Smooth muscle cell (in vitro differentiated cells): ENCODE measurements at regions not wholly inside any gene's neighbourhood (a gene's known extent, or its start where the extent isn't known, plus 50 kb on each side); places are given as distances from the start of the nearest gene placed in this dataset.

Source experiments
- DNase-seq: peaks from one replicate; lab custom pipeline; 2025; ENCODE audit not compliant: unreplicated experiment; lab: John Stamatoyannopoulos, UW
- H2AFZ ChIP-seq: fragments of 200-600 bp; sonication (generic); 2 replicates; pipeline ENCODE4 v1.6.0; 2016; ENCODE audit warnings: antibody characterized with exemption, low read depth, mild to moderate bottlenecking
- H3F3A ChIP-seq: fragments of 200-600 bp; sonication (generic); 2 replicates; pipeline ENCODE4 v1.6.0; 2017; ENCODE audit warnings: antibody characterized with exemption, low read depth
- H3K27ac ChIP-seq: fragments of 200-600 bp; sonication (generic); 2 replicates; pipeline ENCODE4 v1.5.1; 2016; ENCODE audit warnings: low read depth, mild to moderate bottlenecking
- H3K27me3 ChIP-seq: fragments of 200-600 bp; sonication (generic); 2 replicates; pipeline ENCODE4 v1.6.1; 2016; ENCODE audit warnings: low read depth, mild to moderate bottlenecking
- H3K36me3 ChIP-seq: fragments of 200-600 bp; sonication (generic); 2 replicates; pipeline ENCODE4 v1.5.1; 2016; ENCODE audit warnings: low read depth
- H3K4me1 ChIP-seq: fragments of 200-600 bp; sonication (generic); 2 replicates; pipeline ENCODE4 v1.5.1; 2016; ENCODE audit warnings: low read depth
- H3K4me2 ChIP-seq: fragments of 200-600 bp; sonication (generic); 2 replicates; pipeline ENCODE4 v1.6.0; 2016; ENCODE audit warnings: mild to moderate bottlenecking
- H3K4me3 ChIP-seq: fragments of 200-600 bp; sonication (generic); 2 replicates; pipeline ENCODE4 v1.5.1; 2016; ENCODE audit warnings: mild to moderate bottlenecking
- H3K79me2 ChIP-seq: fragments of 200-600 bp; sonication (generic); 2 replicates; pipeline ENCODE4 v1.6.0; 2016; ENCODE audit warnings: low read depth, mild to moderate bottlenecking
- H3K9ac ChIP-seq: fragments of 200-600 bp; sonication (generic); 2 replicates; pipeline ENCODE4 v1.6.0; 2016; ENCODE audit warnings: low read depth
- H3K9me3 ChIP-seq: fragments of 200-600 bp; sonication (generic); replicated peaks from 2 replicates; pipeline ENCODE4 v1.5.1; 2016; ENCODE audit warnings: low read depth
- H4K20me1 ChIP-seq: fragments of 200-600 bp; sonication (generic); 2 replicates; pipeline ENCODE4 v1.6.0; 2016; ENCODE audit warnings: low read depth
- WGBS: methylation state at CpG from one replicate; pipeline ENCODE4 v1.1.7; 2016; ENCODE audit warnings: low lambda C conversion rate; 5-methylcytosine and 5-hydroxymethylcytosine counted together
- TF ChIP-seq, protein P1 (sequence below): fragments of 200-600 bp; sonication (generic); IDR thresholded peaks from 2 replicates; pipeline ENCODE4 v1.5.1; 2017; ENCODE audit warnings: borderline replicate concordance, mild to moderate bottlenecking, antibody characterized with exemption; ENCODE audit not compliant: insufficient read depth, poor library complexity, severe bottlenecking

DNA sequence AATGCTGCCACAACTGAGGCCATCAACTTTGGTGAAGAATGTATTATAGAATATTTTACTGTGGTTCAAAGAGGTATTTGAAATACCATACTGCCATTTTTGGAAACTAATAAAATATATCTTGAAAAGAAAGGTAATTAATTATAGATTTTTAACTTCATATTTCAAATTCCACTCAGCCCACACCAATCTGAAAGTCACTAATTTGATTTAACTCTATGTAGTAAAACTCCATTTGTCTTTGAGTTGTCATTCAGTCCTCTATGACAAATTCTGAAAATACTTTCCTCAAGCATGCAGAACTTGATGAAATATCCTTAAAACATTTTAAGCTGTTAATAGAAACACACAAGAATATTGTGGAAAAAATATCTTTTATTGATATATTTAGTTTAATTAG lies 1196.7 kb upstream of the CITED2 start:
- Histone ChIP-seq H3K9ac (no peak overlapping the region), H3K4me3 (no peak overlapping the region), H4K20me1 (no peaks in the 10 kb centered on the region), H3F3A (no peaks in the 10 kb centered on the region), H3K27me3 (no peaks in the 10 kb centered on the region), H3K36me3 (no peaks in the 10 kb centered on the region), H3K79me2 (no peaks in the 10 kb centered on the region), H3K27ac (no peak overlapping the region), H3K4me2 (no peak overlapping the region), H2AFZ (no peak overlapping the region), H3K9me3 (no peaks in the 10 kb centered on the region), H3K4me1 (no peaks in the 10 kb centered on the region)
- TF ChIP-seq, protein P1, sequence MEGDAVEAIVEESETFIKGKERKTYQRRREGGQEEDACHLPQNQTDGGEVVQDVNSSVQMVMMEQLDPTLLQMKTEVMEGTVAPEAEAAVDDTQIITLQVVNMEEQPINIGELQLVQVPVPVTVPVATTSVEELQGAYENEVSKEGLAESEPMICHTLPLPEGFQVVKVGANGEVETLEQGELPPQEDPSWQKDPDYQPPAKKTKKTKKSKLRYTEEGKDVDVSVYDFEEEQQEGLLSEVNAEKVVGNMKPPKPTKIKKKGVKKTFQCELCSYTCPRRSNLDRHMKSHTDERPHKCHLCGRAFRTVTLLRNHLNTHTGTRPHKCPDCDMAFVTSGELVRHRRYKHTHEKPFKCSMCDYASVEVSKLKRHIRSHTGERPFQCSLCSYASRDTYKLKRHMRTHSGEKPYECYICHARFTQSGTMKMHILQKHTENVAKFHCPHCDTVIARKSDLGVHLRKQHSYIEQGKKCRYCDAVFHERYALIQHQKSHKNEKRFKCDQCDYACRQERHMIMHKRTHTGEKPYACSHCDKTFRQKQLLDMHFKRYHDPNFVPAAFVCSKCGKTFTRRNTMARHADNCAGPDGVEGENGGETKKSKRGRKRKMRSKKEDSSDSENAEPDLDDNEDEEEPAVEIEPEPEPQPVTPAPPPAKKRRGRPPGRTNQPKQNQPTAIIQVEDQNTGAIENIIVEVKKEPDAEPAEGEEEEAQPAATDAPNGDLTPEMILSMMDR, result no peak
- no peak for DNase-seq

DNA sequence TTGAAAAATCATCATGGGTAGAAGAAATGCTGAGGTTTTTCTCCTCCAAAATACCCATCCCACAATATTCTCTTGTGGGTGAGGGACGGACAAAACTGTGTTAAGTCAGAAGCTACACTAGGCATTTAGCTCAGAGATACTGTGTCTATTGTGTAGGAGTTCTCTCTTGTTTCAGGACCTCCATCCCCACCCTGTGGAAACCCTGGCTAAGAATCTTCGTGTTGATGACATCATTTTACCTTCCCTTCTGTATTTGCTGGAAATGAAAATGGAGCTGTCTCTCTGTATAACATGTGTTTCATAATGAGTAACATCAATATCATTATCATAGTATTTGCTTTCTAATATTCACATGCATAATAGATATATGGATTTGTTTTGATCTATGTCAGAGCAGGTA lies 1193.0 kb upstream of the CITED2 start:
- no peaks in the 10 kb centered on the region for H3K9me3 ChIP-seq
- H3F3A ChIP-seq, result no peaks in the 10 kb centered on the region
- TF ChIP-seq, protein P1, result no peak
- H3K4me2 ChIP-seq, result no peak overlapping the region
- H3K27ac ChIP-seq, result no peak overlapping the region
- H3K9ac ChIP-seq, result no peak overlapping the region
- 72% methylated on average over 2 of the region's 2 CpGs for WGBS
- no peaks in the 10 kb centered on the region for H3K27me3 ChIP-seq
- DNase-seq, result no peak
- no peak overlapping the region for H2AFZ ChIP-seq
- no peak overlapping the region for H3K4me3 ChIP-seq
- no peaks in the 10 kb centered on the region for H4K20me1 ChIP-seq
- H3K79me2 ChIP-seq, result no peaks in the 10 kb centered on the region
- H3K4me1 ChIP-seq, result no peaks in the 10 kb centered on the region
- no peaks in the 10 kb centered on the region for H3K36me3 ChIP-seq

DNA sequence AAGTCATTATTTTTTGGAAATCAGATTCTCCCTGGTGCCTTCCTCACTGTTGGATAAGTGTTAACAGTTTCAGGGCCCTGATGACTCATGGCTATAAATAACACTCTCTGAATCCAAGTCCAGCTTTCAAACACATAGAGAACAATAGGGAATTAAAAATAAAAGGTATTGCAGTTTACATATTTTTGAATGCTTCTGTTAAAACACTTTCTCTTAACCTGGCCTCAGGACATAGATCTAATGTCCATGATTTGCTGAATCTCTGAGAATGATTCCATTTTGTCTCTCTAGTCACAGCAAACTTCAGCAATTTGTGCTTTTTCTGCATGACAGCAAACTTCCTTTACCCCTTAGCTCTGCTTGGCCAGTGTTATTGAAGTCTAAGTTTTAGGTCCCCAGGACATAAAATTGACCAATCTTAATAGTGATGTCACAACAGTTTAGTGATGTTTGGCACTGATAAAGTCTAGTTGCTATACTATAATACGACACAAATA lies 1192.4 kb upstream of the CITED2 start:
- DNase-seq, result no peak
- no peaks in the 10 kb centered on the region for H3K9me3 ChIP-seq

DNA sequence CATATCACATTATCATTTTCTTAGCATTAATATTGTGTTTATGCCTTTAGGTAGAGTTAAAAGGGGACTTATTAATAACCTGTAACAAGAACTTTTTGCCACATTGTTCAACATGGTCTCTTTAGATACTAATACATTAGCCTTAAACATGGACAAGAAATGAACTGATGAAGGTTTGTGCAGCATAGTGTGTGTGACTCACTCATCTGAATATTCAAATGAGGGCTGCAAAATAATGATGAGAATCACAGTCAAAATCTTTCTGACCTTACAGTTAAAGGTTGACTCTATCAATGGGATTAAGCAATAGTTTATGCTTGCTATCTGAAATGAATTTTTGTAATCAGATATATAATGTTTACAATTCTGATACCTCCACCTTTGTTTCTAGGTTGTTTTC lies 1189.3 kb upstream of the CITED2 start:
- no peaks in the 10 kb centered on the region for H4K20me1 ChIP-seq
- H3K27me3 ChIP-seq, result no peaks in the 10 kb centered on the region
- no peak overlapping the region for H3K27ac ChIP-seq
- no peak overlapping the region for H3K9ac ChIP-seq
- no peak for DNase-seq
- H2AFZ ChIP-seq, result no peak overlapping the region
- no peaks in the 10 kb centered on the region for H3K4me1 ChIP-seq
- no peak overlapping the region for H3K4me3 ChIP-seq
- no peak overlapping the region for H3K4me2 ChIP-seq
- H3K9me3 ChIP-seq, result no peaks in the 10 kb centered on the region
- no peaks in the 10 kb centered on the region for H3K79me2 ChIP-seq
- TF ChIP-seq, protein P1, result no peak
- H3F3A ChIP-seq, result no peaks in the 10 kb centered on the region
- no peaks in the 10 kb centered on the region for H3K36me3 ChIP-seq

More for the DNA sequence above, 1192.4 kb upstream of the CITED2 start:
- no peak overlapping the region for H3K4me3 ChIP-seq
- WGBS, result 89% methylated on average over 1 of the region's 1 CpG
- no peaks in the 10 kb centered on the region for H3F3A ChIP-seq
- no peak overlapping the region for H2AFZ ChIP-seq
- no peak overlapping the region for H3K27ac ChIP-seq
- no peaks in the 10 kb centered on the region for H3K27me3 ChIP-seq
- no peaks in the 10 kb centered on the region for H3K4me1 ChIP-seq
- H4K20me1 ChIP-seq, result no peaks in the 10 kb centered on the region
- H3K4me2 ChIP-seq, result no peak overlapping the region
- H3K79me2 ChIP-seq, result no peaks in the 10 kb centered on the region
- no peak overlapping the region for H3K9ac ChIP-seq
- no peaks in the 10 kb centered on the region for H3K36me3 ChIP-seq
- TF ChIP-seq, protein P1, result no peak
